ENCODE measurements at regions not wholly inside any gene's neighbourhood (a gene's known extent, or its start where the extent isn't known, plus 50 kb on each side); places are given as distances from the start of the nearest gene placed in this dataset.

DNA sequence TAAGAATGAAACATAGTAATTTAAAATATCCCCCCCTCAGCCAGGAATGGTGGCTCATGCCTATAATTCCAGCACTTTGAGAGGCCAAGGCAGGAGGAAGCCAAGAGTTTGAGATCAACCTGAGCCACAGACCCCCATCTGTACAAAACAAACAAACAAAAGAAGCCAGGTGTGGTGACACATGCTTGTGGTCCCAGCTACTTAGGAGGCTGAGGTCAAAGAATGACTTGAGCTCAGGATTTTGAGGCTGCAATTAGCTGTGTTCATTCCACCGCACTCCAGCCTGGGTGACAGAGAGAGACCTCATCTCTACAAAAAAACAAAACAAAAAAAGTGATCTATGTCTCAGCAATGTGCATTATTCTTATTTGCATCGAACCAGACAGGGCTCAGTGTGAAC lies 800.8 kb downstream of the MCTP2 start:
- TF ChIP-seq, protein P1, sequence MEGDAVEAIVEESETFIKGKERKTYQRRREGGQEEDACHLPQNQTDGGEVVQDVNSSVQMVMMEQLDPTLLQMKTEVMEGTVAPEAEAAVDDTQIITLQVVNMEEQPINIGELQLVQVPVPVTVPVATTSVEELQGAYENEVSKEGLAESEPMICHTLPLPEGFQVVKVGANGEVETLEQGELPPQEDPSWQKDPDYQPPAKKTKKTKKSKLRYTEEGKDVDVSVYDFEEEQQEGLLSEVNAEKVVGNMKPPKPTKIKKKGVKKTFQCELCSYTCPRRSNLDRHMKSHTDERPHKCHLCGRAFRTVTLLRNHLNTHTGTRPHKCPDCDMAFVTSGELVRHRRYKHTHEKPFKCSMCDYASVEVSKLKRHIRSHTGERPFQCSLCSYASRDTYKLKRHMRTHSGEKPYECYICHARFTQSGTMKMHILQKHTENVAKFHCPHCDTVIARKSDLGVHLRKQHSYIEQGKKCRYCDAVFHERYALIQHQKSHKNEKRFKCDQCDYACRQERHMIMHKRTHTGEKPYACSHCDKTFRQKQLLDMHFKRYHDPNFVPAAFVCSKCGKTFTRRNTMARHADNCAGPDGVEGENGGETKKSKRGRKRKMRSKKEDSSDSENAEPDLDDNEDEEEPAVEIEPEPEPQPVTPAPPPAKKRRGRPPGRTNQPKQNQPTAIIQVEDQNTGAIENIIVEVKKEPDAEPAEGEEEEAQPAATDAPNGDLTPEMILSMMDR (conservative IDR thresholded peaks at IDR 0.05; ENCODE audit: low read depth, low read length): no peak
- TF ChIP-seq EZH2 (IDR thresholded peaks at IDR 0.05; ENCODE audit: borderline replicate concordance, low read depth, low read length, poor library complexity, severe bottlenecking): no peak
